NCI-H774 (cell line): ENCODE measurements at regions not wholly inside any gene's neighbourhood (a gene's known extent, or its start where the extent isn't known, plus 50 kb on each side); places are given as distances from the start of the nearest gene placed in this dataset.

ENCODE experiments used
- DNase-seq: peaks from one replicate; lab custom pipeline; 2025; lab: John Stamatoyannopoulos, UW

- no peak for DNase-seq
These were observed 62.0 kb upstream of the SIMC1 start for GRCh38 chr5:176176231-176176630.

GRCh38 chr5:176178789-176179188, 59.4 kb upstream of the SIMC1 start:
- no peak for DNase-seq

GRCh38 chr5:176180339-176180738, 57.9 kb upstream of the SIMC1 start:
- no peak for DNase-seq

- DNase-seq = no peak
These were observed 57.4 kb upstream of the SIMC1 start for GRCh38 chr5:176180781-176181180.

- DNase-seq = no peak
These were observed 56.9 kb upstream of the SIMC1 start for GRCh38 chr5:176181271-176181855.

- peak; percentile 50 for DNase-seq
These were observed 54.7 kb upstream of the SIMC1 start for GRCh38 chr5:176183321-176184074.

- no peak for DNase-seq
These were observed 53.6 kb upstream of the SIMC1 start for GRCh38 chr5:176184608-176185132.

- no peak for DNase-seq
These were observed 53.0 kb upstream of the SIMC1 start for GRCh38 chr5:176185133-176185733.

GRCh38 chr5:176186107-176186506, 52.1 kb upstream of the SIMC1 start:
- DNase-seq = no peak

- no peak for DNase-seq
These were observed 50.8 kb upstream of the SIMC1 start for GRCh38 chr5:176187276-176188062.

- DNase-seq = no peak
These were observed 50.1 kb upstream of the SIMC1 start for GRCh38 chr5:176188085-176188484.
